CD4-positive, alpha-beta T cell (primary cell): ENCODE measurements at regions not wholly inside any gene's neighbourhood (a gene's known extent, or its start where the extent isn't known, plus 50 kb on each side); places are given as distances from the start of the nearest gene placed in this dataset.

ENCODE experiments used
- ATAC-seq: fragments of 200-7000 bp; cut with Tn5 transposase; one replicate; pipeline ENCODE4 v1.10.0; 2022; ENCODE audit warnings: mild to moderate bottlenecking; ENCODE audit not compliant: poor library complexity
- CTCF ChIA-PET: fragments of 350-600 bp; sonication (Branson Sonifier 250); formaldehyde crosslinking; loops from one replicate; lab custom pipeline; 2021; ENCODE audit warnings: antibody characterized with exemption, inconsistent platforms; lab: Charles Lee
- POLR2A ChIA-PET: fragments of 350-600 bp; sonication (Branson Sonifier 250); formaldehyde crosslinking; loops from one replicate; lab custom pipeline; 2021; ENCODE audit warnings: antibody characterized with exemption, inconsistent platforms; lab: Charles Lee
- DNase-seq, 14 experiments: peaks; one replicate each; pipeline ENCODE4 v3.0.0-alpha.2; 2013 to 2020; ENCODE audit warnings: mixed read lengths in 2 of 14
- H3K27ac ChIP-seq, 2 donors: one replicate each; pipeline versions ENCODE4 v1.5.1 to v1.7.0; 2013; ENCODE audit warnings: low read length in 2 of 2, low read depth in 1 of 2, mild to moderate bottlenecking in 1 of 2
- H3K27me3 ChIP-seq, 2 experiments: 1 replicate in 1 of 2; 2 replicates in 1 of 2; pipeline versions ENCODE4 v1.6.1 to v1.7.0; 2013; ENCODE audit warnings: low read length in 2 of 2, control low read depth in 1 of 2, mild to moderate bottlenecking in 1 of 2, moderate library complexity in 1 of 2; ENCODE audit not compliant: insufficient read depth in 2 of 2, control insufficient read depth in 1 of 2
- H3K36me3 ChIP-seq: one replicate; pipeline ENCODE4 v1.6.1; 2013; ENCODE audit warnings: low read length, control low read depth; ENCODE audit not compliant: insufficient read depth
- H3K4me1 ChIP-seq: one replicate; pipeline ENCODE4 v1.6.1; 2013; ENCODE audit warnings: low read length, control low read depth; ENCODE audit not compliant: insufficient read depth
- H3K4me3 ChIP-seq: one replicate; pipeline ENCODE4 v1.5.1; 2013; ENCODE audit warnings: mild to moderate bottlenecking, low read length, moderate library complexity
- H3K9me3 ChIP-seq, 2 experiments: 1 replicate in 1 of 2; 2 replicates in 1 of 2; pipeline versions ENCODE4 v1.6.1 to v1.7.0; 2013; ENCODE audit warnings: low read length in 2 of 2, mild to moderate bottlenecking in 2 of 2, control low read depth in 1 of 2, moderate library complexity in 1 of 2; ENCODE audit not compliant: control insufficient read depth in 1 of 2, insufficient read depth in 1 of 2
- H3K27ac Mint-ChIP-seq: one replicate; pipeline ENCODE4 v1.8.0; 2020; ENCODE audit warnings: mixed read lengths
- H3K27me3 Mint-ChIP-seq: one replicate; pipeline ENCODE4 v1.8.0; 2021; ENCODE audit warnings: mixed read lengths
- H3K36me3 Mint-ChIP-seq: one replicate; pipeline ENCODE4 v1.8.0; 2021; ENCODE audit warnings: low read depth, mixed read lengths
- H3K4me1 Mint-ChIP-seq: one replicate; pipeline ENCODE4 v1.8.0; 2021; ENCODE audit warnings: low read depth, mixed read lengths
- H3K4me3 Mint-ChIP-seq: one replicate; pipeline ENCODE4 v1.8.0; 2020; ENCODE audit warnings: mild to moderate bottlenecking, mixed read lengths
- H3K9me3 Mint-ChIP-seq: one replicate; pipeline ENCODE4 v1.8.0; 2020; ENCODE audit warnings: mixed read lengths
- CTCF ChIP-seq: fragments of 200-600 bp; IDR thresholded peaks from one replicate; pipeline ENCODE4 v1.8.0; 2022; ENCODE audit warnings: antibody characterized with exemption, mild to moderate bottlenecking
- intact Hi-C, 2 experiments: fragments of 100-400 bp; cut with DNase I in 1 of 2; cut with micrococcal nuclease in 1 of 2; formaldehyde crosslinking; loops; one replicate each; pipeline versions ENCODE4 v1.15.1 to v1.9.0; 2023 to 2025; cut with DNase I, micrococcal nuclease

- POLR2A ChIA-PET: interaction anchor here (0.6 to 1.0 kb wide), 2 partner anchors 187 to 307 kb away, joined by 3 to 4 read pairs; partner anchors contain the start of gene MAF
- H3K9me3 ChIP-seq: no peaks in the 10 kb centered on the region
- ATAC-seq (no peak), DNase-seq (no peak)
- intact Hi-C loops: no loop called here
- H3K27me3 ChIP-seq: no peaks in the 10 kb centered on the region
- no peaks in the 10 kb centered on the region for H3K36me3 ChIP-seq
- H3K27ac Mint-ChIP-seq: no peak overlapping the region
- CTCF ChIA-PET: no interaction called here
- H3K27ac ChIP-seq: no peak overlapping the region
- no peaks in the 10 kb centered on the region for H3K36me3 Mint-ChIP-seq
- H3K4me1 ChIP-seq: peaks cover 13% of the 10 kb centered on the region
- no peaks in the 10 kb centered on the region for H3K27me3 Mint-ChIP-seq
- H3K4me1 Mint-ChIP-seq: peaks cover 17% of the 10 kb centered on the region
- no peak overlapping the region for H3K4me3 ChIP-seq
- H3K9me3 Mint-ChIP-seq: no peaks in the 10 kb centered on the region
- H3K4me3 Mint-ChIP-seq: no peak overlapping the region
- no peak for TF ChIP-seq CTCF
These were observed 306.6 kb downstream of the MAF start for GRCh38 chr16:79293836-79294460.

DNA sequence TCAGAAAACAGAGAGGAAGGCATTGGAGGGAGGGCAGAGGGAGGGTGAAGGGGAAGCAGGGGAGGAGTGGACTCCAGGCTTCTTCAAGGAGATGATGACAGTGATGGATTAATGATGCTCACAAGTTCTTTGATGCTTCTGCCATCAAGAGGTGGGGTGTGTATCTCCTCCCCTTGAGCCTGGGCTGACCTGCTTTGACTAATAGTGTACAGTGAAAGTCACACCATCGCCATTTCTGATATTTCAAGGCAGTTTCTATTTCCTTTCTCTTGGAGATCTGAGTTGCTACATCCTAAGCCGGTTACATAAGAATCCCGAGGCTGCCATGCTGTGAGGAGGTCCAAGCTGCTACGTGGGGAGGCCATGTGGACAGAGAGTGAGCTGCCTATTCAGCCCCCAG, 312.5 kb downstream of the MAF start:
- H3K9me3 Mint-ChIP-seq: no peaks in the 10 kb centered on the region
- no peaks in the 10 kb centered on the region for H3K36me3 ChIP-seq
- H3K27ac Mint-ChIP-seq: no peak overlapping the region
- no peak overlapping the region for H3K4me3 Mint-ChIP-seq
- H3K27me3 Mint-ChIP-seq: no peaks in the 10 kb centered on the region
- CTCF ChIA-PET: no interaction called here
- peaks cover 35% of the 10 kb centered on the region for H3K4me1 Mint-ChIP-seq
- ATAC-seq (no peak), DNase-seq (peak in 1 of 14 experiments; percentile 39)
- H3K9me3 ChIP-seq: no peaks in the 10 kb centered on the region
- POLR2A ChIA-PET: interaction anchor here (0.8 to 2.5 kb wide), 3 partner anchors 9 to 16 kb away, joined by 3 to 8 read pairs (median 3); no protein-coding TSS in a partner anchor
- H3K36me3 Mint-ChIP-seq: no peaks in the 10 kb centered on the region
- no peak for TF ChIP-seq CTCF
- intact Hi-C loops: no loop called here
- no peak overlapping the region for H3K4me3 ChIP-seq
- H3K4me1 ChIP-seq: peaks cover 31% of the 10 kb centered on the region
- H3K27ac ChIP-seq: peak overlapping the region in 1 of 2 donors; percentile 7
- H3K27me3 ChIP-seq: no peaks in the 10 kb centered on the region

DNA sequence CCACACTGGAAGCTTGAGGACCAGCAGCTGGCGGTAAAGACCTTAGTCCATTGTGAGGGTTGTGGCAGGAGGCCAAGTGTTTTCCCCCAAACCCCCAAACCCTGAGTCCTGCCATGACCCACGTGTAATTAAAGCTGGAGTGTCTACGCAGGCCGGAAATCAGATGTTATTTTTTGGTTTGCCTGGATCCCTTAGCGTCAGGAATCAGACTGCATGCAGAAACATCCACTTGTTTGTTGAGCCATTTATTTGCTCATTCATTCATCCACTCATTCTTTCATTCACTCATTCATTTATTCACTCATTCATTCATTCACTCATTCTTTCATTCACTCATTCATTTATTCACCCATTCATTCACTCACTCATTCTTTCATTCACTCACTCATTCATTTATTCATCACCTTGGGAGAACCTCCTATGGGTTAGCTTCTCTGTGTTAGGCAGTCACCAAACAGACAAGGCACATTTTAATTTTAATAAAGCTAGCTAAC, 313.1 kb downstream of the MAF start:
- no peaks in the 10 kb centered on the region for H3K27me3 Mint-ChIP-seq
- no peak for TF ChIP-seq CTCF
- H3K4me3 ChIP-seq: peak overlapping the region; percentile 47
- ATAC-seq (no peak), DNase-seq (no peak)
- no peaks in the 10 kb centered on the region for H3K9me3 Mint-ChIP-seq
- peak overlapping the region; percentile 89 for H3K4me3 Mint-ChIP-seq
- peaks cover 37% of the 10 kb centered on the region for H3K4me1 ChIP-seq
- no peaks in the 10 kb centered on the region for H3K9me3 ChIP-seq
- peaks cover 41% of the 10 kb centered on the region for H3K4me1 Mint-ChIP-seq
- H3K36me3 ChIP-seq: no peaks in the 10 kb centered on the region
- intact Hi-C loops: no loop called here
- H3K27ac Mint-ChIP-seq: peak overlapping the region; percentile 54
- H3K36me3 Mint-ChIP-seq: no peaks in the 10 kb centered on the region
- no peaks in the 10 kb centered on the region for H3K27me3 ChIP-seq
- peak overlapping the region in 1 of 2 donors; percentile 49 for H3K27ac ChIP-seq
- ChIA-PET POLR2A (interaction anchor here (0.8 to 2.5 kb wide), 4 partner anchors 9 to 16 kb away, joined by 3 to 8 read pairs (median 4); no protein-coding TSS in a partner anchor), CTCF (no interaction called here)
